Right renal pelvis (tissue), 4 donors: ENCODE measurements at regions not wholly inside any gene's neighbourhood (a gene's known extent, or its start where the extent isn't known, plus 50 kb on each side); places are given as distances from the start of the nearest gene placed in this dataset.
A peak's percentile ranks its signal among the peaks of the same experiment; 100 is the strongest.

Experiments
- DNase-seq, 4 donors: peaks; one replicate each; pipeline ENCODE4 v3.0.0-alpha.2; 2013; ENCODE audit warnings: low read depth in 4 of 4, low spot score in 3 of 4, missing footprints in 1 of 4

- no peak for DNase-seq
These were observed 264.9 kb downstream of the HIVEP2 start for GRCh38 chr6:142679907-142680700.

DNA sequence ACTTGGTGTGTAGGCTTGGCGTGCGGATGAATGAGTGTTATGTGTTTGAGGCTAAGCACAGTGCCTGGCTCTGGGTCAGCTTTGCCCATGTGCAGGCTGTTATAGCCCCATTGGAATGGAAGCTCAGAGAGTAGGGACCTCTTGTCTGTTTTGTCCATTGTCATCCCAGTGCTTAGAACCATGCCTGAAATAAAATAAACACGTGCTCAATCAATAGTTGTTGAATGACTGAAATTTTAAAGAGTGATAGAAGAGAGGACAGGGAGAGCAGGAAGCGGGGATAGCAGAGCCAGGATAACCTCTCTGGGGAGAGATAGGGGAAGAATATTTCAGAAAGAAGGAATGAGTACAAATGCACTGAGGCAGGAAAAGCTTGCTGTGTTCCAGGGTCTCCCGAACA, 263.9 kb downstream of the HIVEP2 start:
- no peak for DNase-seq

- no peak for DNase-seq
These were observed 262.0 kb downstream of the HIVEP2 start for GRCh38 chr6:142682985-142683384.

DNA sequence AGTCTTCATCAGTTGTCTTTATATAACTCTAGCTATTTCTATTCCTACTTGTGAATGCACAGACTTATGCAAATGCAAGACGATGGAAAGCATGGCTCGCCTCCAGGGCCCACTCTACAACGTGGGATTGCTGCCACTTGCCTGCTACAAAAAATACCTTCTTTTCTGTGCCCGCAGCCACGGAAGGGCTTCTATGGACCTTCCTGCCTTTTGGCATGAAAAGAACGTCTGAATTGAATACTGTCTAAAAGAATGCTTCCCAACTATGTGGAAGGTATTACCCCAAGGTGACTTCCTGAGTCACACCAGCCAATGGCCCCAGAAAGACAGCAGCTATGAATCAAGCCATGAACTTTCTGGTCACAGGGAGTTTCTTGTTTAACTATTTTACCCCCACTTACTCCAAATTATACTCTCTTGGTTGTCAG, 261.2 kb downstream of the HIVEP2 start:
- DNase-seq, result no peak

DNA sequence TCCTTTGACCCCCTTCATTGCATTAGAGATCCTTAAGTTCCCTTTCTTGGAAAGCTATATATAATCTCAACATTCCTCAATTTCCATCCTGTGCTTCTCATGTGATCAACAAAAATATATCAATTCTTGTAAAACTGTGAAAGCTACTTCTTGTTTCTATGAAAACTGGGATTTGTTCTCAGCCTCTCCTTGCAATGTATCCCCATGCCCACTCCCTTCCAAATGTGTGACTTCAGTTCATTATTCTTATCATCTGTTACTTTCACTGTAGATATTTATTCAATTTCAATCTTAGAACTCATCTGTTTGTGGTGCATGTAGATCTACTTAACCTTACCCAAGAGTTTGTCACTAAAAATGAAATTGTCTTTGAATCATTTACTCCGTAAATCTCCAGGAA, 260.6 kb downstream of the HIVEP2 start:
- DNase-seq, result no peak

DNA sequence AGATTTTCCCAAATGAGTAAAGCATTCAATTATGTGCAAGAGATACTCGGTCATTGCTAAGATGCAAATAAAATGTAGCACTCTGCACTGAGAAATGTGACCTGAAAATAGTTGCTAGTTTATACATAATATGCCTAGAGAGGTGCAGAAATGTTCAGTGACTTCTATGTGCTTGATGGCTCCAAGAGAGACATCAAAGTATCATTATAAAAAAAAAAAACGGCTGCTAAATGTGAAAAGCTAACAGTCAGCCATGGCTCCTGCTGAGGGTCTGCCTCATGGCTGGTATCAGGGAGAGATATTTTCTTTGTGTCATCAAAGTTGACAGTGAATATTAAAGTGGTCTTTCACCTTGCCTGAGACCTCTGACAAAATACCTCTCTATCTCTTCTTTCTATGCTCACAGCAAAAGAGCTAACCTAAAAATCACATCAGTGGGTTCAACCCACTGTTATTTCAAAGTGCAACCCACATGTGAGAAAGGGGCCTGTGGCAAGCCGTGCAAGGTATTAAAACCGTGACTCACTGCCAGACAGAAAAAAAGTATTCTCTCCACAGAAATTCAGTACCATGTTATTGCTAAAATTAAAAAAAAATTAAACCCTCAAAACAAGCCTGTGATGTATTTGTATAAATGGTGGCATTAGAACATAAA, 259.0 kb downstream of the HIVEP2 start:
- no peak for DNase-seq

GRCh38 chr6:142686507-142686887, 258.5 kb downstream of the HIVEP2 start:
- DNase-seq, result no peak

DNA sequence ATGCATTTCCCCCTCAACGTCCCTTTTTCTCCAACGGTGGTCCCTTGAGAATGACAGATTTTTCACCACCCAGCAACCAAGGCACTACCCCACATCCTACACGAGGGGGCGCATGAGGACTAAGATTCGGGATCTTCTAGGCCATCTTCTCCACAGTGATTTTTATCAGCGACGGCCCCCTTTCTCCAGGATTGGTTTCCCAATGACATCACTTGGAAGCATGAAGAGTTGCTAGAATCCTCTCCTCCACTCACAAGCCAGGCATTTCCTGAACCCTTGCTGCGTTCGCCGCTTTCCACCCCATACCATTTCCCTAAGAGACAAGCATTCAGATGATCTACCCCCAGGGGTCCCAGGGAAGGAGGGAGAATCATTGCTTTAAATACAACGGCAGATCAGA, 252.0 kb downstream of the HIVEP2 start:
- peak; percentile 58 to 69 (median 64) for DNase-seq

- DNase-seq, result no peak
These were observed 251.5 kb downstream of the HIVEP2 start for GRCh38 chr6:142693441-142693840.

DNA sequence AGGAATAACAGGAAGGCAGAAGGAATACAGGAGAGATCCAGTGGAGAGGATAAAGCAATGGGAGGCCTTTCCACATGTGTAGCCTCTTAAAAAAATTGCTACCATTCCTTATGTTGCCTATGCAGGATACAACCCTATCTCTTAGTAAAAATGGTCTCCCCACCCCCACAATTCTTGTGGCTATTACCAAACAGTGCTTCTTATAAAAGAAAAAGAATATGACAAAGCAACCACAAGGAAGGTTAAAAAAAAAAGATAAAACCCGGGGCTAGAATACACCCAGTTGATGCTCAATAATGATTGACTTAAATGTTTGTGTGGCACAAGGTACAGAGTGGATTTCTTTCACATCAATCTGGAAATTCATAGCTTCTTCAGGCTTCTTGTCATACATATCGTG, 250.9 kb downstream of the HIVEP2 start:
- no peak for DNase-seq

DNA sequence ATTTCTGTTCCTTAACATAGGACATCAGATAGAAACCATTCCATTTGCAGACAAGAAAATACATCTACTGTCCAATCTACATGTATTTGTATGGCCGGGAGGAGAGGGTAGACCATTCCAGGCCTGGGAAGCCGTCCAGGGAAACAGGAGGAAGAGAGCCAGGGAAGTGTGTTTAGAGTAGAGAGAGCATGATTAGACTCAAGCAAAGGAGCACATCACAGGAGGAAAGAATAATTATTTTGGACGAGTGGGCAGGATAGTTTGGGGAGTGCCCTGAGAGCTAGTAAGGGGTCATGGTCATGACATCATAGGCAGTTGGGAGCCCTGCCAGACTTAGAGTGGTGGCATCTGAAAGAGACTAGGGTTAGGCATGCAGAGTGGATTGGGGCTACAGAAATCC, 250.0 kb downstream of the HIVEP2 start:
- no peak for DNase-seq

GRCh38 chr6:142696123-142697000, 248.6 kb downstream of the HIVEP2 start:
- DNase-seq, result peak in 2 of 4 donors; percentile 42 to 45

DNA sequence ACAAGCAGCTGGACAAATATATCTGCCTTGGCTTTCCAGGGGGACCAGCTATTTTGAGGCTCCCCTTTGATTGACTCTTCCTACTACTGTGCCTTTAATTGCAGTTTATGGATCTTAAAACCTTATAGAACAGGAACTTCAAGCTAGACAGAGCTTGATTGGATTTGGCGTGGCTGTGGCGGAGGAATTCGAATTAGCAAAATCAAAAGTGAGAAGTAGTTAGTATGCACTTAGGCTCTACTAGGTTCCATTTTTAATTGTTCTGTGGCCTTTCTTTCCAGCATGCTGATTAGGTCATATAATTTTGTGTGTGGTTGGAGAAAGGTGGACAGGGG, 248.0 kb downstream of the HIVEP2 start:
- no peak for DNase-seq

DNA sequence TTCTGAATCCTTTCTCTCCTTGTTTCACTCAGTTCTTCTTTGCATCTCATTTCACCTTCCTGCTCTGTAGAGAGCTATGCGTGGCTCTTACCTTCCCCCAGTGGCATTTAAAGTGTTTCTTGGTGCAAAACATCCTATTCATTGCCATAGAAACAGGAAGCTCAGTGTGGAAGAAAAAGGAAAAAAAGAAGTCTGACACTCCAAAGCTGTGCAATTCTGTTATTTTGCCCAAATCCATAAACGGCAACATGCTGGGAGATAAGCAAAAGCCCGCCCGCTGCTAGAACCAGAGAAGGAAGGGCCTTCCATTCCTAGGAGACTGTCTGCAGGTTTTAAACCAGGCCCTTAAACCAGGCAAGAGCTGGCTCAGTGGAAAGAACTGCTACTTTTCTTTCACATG, 247.1 kb downstream of the HIVEP2 start:
- DNase-seq, result no peak

DNA sequence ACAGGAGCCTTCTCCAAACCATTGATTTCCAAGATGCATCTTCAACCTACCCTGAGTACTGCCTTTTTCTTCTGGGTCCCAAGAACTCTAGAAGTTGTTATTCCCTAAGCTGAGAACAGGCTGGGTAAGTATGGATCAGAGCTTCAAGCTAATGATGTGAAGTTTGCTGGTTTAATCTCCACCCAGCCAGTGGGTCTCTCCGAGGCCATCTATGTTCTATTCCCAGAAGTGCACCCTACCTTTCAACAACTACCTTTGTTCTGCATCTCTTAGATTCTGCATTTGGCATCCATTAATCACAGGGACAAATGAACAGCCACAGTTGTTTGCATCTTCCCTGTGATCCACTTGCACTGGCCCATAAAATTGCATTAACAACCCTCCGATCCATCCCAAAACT, 246.2 kb downstream of the HIVEP2 start:
- DNase-seq, result no peak

GRCh38 chr6:142699391-142699790, 245.6 kb downstream of the HIVEP2 start:
- no peak for DNase-seq

GRCh38 chr6:142700032-142700431, 244.9 kb downstream of the HIVEP2 start:
- DNase-seq, result no peak

GRCh38 chr6:142700671-142701312, 244.2 kb downstream of the HIVEP2 start:
- DNase-seq, result no peak
